ENCODE measurements at regions not wholly inside any gene's neighbourhood (a gene's known extent, or its start where the extent isn't known, plus 50 kb on each side); places are given as distances from the start of the nearest gene placed in this dataset.

DNA sequence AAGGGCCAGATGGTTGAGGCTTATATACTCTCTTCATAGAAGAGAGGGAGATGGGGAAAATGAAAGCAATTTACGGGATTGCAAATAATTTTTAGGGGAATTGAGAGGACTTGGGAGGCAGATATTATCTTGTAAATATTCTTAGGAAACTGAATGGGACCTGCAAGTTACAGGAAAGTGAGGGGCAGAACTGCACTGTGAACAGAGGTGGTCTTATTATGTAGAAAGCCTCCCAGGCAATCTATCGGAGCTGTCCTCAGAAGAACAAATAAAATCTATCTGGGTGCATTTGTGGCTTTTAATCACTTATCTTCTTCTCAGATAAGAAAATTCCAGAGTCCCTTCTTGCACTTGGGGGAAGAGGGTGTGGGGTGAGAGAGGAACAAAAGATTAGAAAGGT, 223.5 kb downstream of the RHOU start:
- TF ChIP-seq, protein P1, sequence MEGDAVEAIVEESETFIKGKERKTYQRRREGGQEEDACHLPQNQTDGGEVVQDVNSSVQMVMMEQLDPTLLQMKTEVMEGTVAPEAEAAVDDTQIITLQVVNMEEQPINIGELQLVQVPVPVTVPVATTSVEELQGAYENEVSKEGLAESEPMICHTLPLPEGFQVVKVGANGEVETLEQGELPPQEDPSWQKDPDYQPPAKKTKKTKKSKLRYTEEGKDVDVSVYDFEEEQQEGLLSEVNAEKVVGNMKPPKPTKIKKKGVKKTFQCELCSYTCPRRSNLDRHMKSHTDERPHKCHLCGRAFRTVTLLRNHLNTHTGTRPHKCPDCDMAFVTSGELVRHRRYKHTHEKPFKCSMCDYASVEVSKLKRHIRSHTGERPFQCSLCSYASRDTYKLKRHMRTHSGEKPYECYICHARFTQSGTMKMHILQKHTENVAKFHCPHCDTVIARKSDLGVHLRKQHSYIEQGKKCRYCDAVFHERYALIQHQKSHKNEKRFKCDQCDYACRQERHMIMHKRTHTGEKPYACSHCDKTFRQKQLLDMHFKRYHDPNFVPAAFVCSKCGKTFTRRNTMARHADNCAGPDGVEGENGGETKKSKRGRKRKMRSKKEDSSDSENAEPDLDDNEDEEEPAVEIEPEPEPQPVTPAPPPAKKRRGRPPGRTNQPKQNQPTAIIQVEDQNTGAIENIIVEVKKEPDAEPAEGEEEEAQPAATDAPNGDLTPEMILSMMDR (IDR thresholded peaks at IDR 0.05), result no peak
- no peak for TF ChIP-seq POLR2A (IDR thresholded peaks at IDR 0.05)

Measured in Peyer's patch (tissue), 4 donors.